ENCODE measurements at regions not wholly inside any gene's neighbourhood (a gene's known extent, or its start where the extent isn't known, plus 50 kb on each side); places are given as distances from the start of the nearest gene placed in this dataset.
"Not testable (repeated sequence)": the region's sequence is repeated elsewhere in the genome, so short reads cannot be mapped to it uniquely, and the experiment has no call there.

- Mint-ChIP-seq H3K9me3 (no peaks in the 10 kb centered on the region), H3K36me3 (ENCODE audit: low read depth) (no peaks in the 10 kb centered on the region), H3K27ac (no peak overlapping the region), H3K27me3 (ENCODE audit: low read depth) (no peaks in the 10 kb centered on the region), H3K4me1 (ENCODE audit: low read depth) (no peaks in the 10 kb centered on the region), H3K4me3 (no peak overlapping the region)
- DNase-seq, result no peak
- CTCF ChIA-PET, result no interaction called here
- intact Hi-C loops (cut with micrococcal nuclease), result no loop called here
These were observed 812.7 kb upstream of the ADAMTS5 start for GRCh38 chr21:27779606-27780005.

- no peak for DNase-seq
- Mint-ChIP-seq H3K9me3 (no peaks in the 10 kb centered on the region), H3K4me3 (no peak overlapping the region), H3K36me3 (ENCODE audit: low read depth) (no peaks in the 10 kb centered on the region), H3K27me3 (ENCODE audit: low read depth) (no peaks in the 10 kb centered on the region), H3K4me1 (ENCODE audit: low read depth) (no peaks in the 10 kb centered on the region), H3K27ac (no peak overlapping the region)
- CTCF ChIA-PET, result no interaction called here
- intact Hi-C loops (cut with micrococcal nuclease), result no loop called here
These were observed 810.2 kb upstream of the ADAMTS5 start for GRCh38 chr21:27776925-27777553.

GRCh38 chr21:27772816-27773215 is 805.9 kb upstream of the ADAMTS5 start:
- H3K4me3 Mint-ChIP-seq, result no peak overlapping the region
- H3K36me3 Mint-ChIP-seq (ENCODE audit: low read depth), result no peaks in the 10 kb centered on the region
- H3K27me3 Mint-ChIP-seq (ENCODE audit: low read depth), result no peaks in the 10 kb centered on the region
- no peak overlapping the region for H3K27ac Mint-ChIP-seq
- no peaks in the 10 kb centered on the region for H3K4me1 Mint-ChIP-seq (ENCODE audit: low read depth)
- CTCF ChIA-PET, result no interaction called here
- DNase-seq, result no peak
- intact Hi-C loops (cut with micrococcal nuclease), result no loop called here
- H3K9me3 Mint-ChIP-seq, result no peaks in the 10 kb centered on the region

GRCh38 chr21:27771938-27772483 is 805.1 kb upstream of the ADAMTS5 start:
- Mint-ChIP-seq H3K27me3 (ENCODE audit: low read depth) (no peaks in the 10 kb centered on the region), H3K9me3 (no peaks in the 10 kb centered on the region), H3K27ac (no peak overlapping the region), H3K4me3 (no peak overlapping the region), H3K4me1 (ENCODE audit: low read depth) (no peaks in the 10 kb centered on the region), H3K36me3 (ENCODE audit: low read depth) (no peaks in the 10 kb centered on the region)
- intact Hi-C loops (cut with micrococcal nuclease), result no loop called here
- DNase-seq, result no peak
- CTCF ChIA-PET, result no interaction called here

DNA sequence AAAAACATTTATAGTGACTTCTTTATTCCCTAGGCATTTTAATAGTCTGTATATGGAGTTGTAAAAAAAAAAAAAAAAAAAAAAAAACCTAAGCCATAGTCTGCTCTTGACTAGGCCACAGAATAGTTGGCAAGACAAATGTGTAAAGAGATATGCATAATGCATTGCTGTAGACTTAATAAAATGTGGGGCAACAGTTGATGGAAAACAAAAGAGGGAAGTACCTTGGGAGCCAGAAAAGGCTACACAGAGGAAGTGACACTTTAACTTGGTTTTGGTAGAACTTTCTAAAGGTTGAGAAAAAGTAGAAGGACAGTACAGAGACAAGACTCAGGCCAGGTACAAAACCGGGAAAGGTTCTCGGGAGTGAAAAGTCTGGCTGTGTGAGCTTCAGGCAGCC is 802.9 kb upstream of the ADAMTS5 start:
- Mint-ChIP-seq H3K4me3 (no peak overlapping the region), H3K27ac (no peak overlapping the region), H3K36me3 (ENCODE audit: low read depth) (no peaks in the 10 kb centered on the region), H3K4me1 (ENCODE audit: low read depth) (no peaks in the 10 kb centered on the region), H3K27me3 (ENCODE audit: low read depth) (no peaks in the 10 kb centered on the region), H3K9me3 (no peaks in the 10 kb centered on the region)
- CTCF ChIA-PET, result no interaction called here
- DNase-seq, result no peak
- intact Hi-C loops (cut with micrococcal nuclease), result no loop called here

DNA sequence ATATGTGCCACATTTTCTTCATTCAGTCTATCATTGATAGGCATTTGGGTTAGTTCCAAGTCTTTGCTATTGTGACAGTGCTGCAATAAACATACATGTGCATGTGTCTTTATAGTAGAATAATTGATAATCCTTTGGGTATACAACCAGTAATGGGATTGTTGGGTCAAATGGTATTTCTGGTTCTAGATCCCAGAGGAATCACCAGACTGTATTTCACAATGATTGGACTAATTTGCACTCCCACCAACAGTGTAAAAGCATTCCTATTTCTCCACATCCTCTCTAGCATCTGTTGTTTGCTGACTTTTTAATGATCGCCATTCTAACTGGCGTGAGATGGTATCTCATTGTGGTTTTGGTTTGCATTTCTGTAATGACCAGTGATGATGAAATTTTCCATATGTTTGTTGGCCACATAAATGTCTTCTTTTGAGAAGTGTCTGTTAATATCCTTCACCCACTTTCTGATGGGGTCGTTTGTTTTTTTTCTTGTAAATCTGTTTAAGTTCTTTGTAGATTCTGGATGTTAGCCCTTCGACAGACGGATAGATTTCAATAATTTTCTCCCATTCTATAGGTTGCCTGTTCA is 801.3 kb upstream of the ADAMTS5 start:
- CTCF ChIA-PET; H3K4me3 Mint-ChIP-seq; H3K27ac Mint-ChIP-seq; intact Hi-C loops (cut with micrococcal nuclease); H3K27me3 Mint-ChIP-seq (ENCODE audit: low read depth); H3K36me3 Mint-ChIP-seq (ENCODE audit: low read depth); DNase-seq; H3K9me3 Mint-ChIP-seq; H3K4me1 Mint-ChIP-seq (ENCODE audit: low read depth): not testable (repeated sequence)

DNA sequence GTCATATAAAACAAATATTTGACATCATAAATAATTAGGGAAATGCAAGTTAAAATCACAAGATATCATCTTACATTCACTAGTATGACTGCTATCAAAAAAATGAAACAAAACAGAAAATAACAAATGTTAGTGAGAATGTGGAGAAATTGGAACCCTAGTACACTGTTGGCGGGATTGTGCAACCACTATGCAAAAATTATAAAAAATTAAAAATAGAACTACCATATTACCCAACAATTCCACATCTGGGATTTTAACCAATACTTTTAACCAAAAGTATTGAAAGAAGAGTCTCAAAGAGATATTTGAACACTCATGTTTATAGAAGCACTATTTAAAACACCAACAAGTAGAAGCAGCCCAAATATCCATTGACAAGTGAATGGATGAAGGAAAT is 797.2 kb upstream of the ADAMTS5 start:
- Mint-ChIP-seq H3K36me3 (ENCODE audit: low read depth) (no peaks in the 10 kb centered on the region), H3K27me3 (ENCODE audit: low read depth) (peaks cover 2% of the 10 kb centered on the region), H3K4me3 (no peak overlapping the region), H3K27ac (no peak overlapping the region), H3K9me3 (peaks cover 5% of the 10 kb centered on the region), H3K4me1 (ENCODE audit: low read depth) (no peaks in the 10 kb centered on the region)
- intact Hi-C loops (cut with micrococcal nuclease), result no loop called here
- DNase-seq, result no peak
- CTCF ChIA-PET, result no interaction called here

GRCh38 chr21:27761623-27762022 is 794.7 kb upstream of the ADAMTS5 start:
- H3K27me3 Mint-ChIP-seq (ENCODE audit: low read depth), result peaks cover 2% of the 10 kb centered on the region
- H3K9me3 Mint-ChIP-seq, result peaks cover 5% of the 10 kb centered on the region
- no peak overlapping the region for H3K27ac Mint-ChIP-seq
- H3K36me3 Mint-ChIP-seq (ENCODE audit: low read depth), result no peaks in the 10 kb centered on the region
- H3K4me1 Mint-ChIP-seq (ENCODE audit: low read depth), result no peaks in the 10 kb centered on the region
- no peak overlapping the region for H3K4me3 Mint-ChIP-seq
- DNase-seq, result no peak
- CTCF ChIA-PET, result no interaction called here
- intact Hi-C loops (cut with micrococcal nuclease), result no loop called here

DNA sequence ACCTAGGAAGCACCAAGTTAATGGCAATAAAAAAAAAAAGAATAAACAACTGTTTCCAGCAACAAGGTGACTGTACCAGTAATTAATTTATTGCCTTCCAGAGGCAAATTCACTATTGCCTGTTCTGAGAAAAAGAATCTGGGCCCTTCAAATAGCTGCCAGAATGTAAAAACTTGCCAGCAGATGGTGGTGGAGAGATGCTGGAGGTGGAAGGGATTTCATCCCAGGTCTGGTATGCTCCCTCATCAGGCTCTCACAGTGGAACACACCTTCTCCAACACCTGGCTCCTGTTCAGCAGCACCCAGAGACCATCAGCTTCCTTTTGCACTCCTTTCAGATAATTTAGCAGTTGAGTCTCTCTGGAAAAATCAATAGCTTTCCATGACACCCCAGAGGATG is 792.9 kb upstream of the ADAMTS5 start:
- H3K4me1 Mint-ChIP-seq (ENCODE audit: low read depth), result no peaks in the 10 kb centered on the region
- H3K9me3 Mint-ChIP-seq, result peaks cover 5% of the 10 kb centered on the region
- intact Hi-C loops (cut with micrococcal nuclease), result loop anchor here (1.0 kb wide), 1 partner anchor 985 kb away; no protein-coding TSS in a partner anchor
- H3K27me3 Mint-ChIP-seq (ENCODE audit: low read depth), result peaks cover 2% of the 10 kb centered on the region
- no peak overlapping the region for H3K27ac Mint-ChIP-seq
- no peak for DNase-seq
- H3K4me3 Mint-ChIP-seq, result no peak overlapping the region
- CTCF ChIA-PET, result interaction anchor here (0.6 kb wide), 1 partner anchor 963 kb away, joined by 6 read pairs; no protein-coding TSS in a partner anchor
- H3K36me3 Mint-ChIP-seq (ENCODE audit: low read depth), result no peaks in the 10 kb centered on the region

DNA sequence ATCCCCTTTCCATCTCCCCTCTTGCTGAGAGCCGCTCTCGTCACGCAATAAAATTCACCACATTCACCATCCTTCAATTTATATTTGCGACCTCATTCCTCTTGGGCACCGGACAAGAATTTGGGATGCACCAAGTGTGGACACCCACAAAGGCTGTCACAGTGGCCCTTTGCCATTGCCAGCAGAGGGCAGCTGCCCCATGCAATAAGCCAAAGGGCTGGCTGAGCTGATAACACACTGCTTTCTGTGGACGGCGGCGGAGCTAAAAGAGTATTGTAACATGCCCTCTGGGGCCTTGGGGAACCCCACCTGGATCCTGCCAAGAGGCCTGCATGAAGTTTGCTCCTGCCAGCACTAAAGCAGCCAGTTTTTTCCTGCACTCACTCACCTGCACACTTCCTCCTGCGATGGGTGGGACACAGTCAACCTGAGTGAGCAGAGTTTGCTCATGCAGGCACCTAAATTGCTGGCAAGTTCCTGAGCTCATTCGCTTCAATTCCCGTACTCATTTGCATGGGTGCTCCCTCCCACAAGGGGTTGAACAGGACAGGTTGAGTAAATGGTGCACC is 792.3 kb upstream of the ADAMTS5 start:
- Mint-ChIP-seq H3K27ac (no peak overlapping the region), H3K36me3 (ENCODE audit: low read depth) (no peaks in the 10 kb centered on the region), H3K9me3 (peaks cover 5% of the 10 kb centered on the region), H3K4me3 (no peak overlapping the region), H3K4me1 (ENCODE audit: low read depth) (no peaks in the 10 kb centered on the region), H3K27me3 (ENCODE audit: low read depth) (peaks cover 2% of the 10 kb centered on the region)
- DNase-seq, result no peak
- CTCF ChIA-PET, result interaction anchor here (0.6 kb wide), 1 partner anchor 962 kb away, joined by 6 read pairs; no protein-coding TSS in a partner anchor
- intact Hi-C loops (cut with micrococcal nuclease), result loop anchor here (1.0 kb wide), 1 partner anchor 986 kb away; no protein-coding TSS in a partner anchor

- no peaks in the 10 kb centered on the region for H3K36me3 Mint-ChIP-seq (ENCODE audit: low read depth)
- peaks cover 5% of the 10 kb centered on the region for H3K9me3 Mint-ChIP-seq
- H3K4me3 Mint-ChIP-seq, result no peak overlapping the region
- intact Hi-C loops (cut with micrococcal nuclease), result no loop called here
- H3K4me1 Mint-ChIP-seq (ENCODE audit: low read depth), result no peaks in the 10 kb centered on the region
- DNase-seq, result no peak
- CTCF ChIA-PET, result interaction anchor here (0.7 kb wide), 1 partner anchor 34 kb away, joined by 3 read pairs; no protein-coding TSS in a partner anchor
- H3K27ac Mint-ChIP-seq, result no peak overlapping the region
- peaks cover 2% of the 10 kb centered on the region for H3K27me3 Mint-ChIP-seq (ENCODE audit: low read depth)
These were observed 789.3 kb upstream of the ADAMTS5 start for GRCh38 chr21:27756191-27756590.

GRCh38 chr21:27743971-27744564 is 777.2 kb upstream of the ADAMTS5 start:
- Mint-ChIP-seq H3K4me1 (ENCODE audit: low read depth) (no peaks in the 10 kb centered on the region), H3K27me3 (ENCODE audit: low read depth) (peaks cover 3% of the 10 kb centered on the region), H3K4me3 (no peak overlapping the region), H3K27ac (no peak overlapping the region), H3K36me3 (ENCODE audit: low read depth) (no peaks in the 10 kb centered on the region), H3K9me3 (peaks cover 8% of the 10 kb centered on the region)
- DNase-seq, result no peak
- intact Hi-C loops (cut with micrococcal nuclease), result no loop called here
- CTCF ChIA-PET, result no interaction called here

Data from activated naive CD4-positive, alpha-beta T cell treated with anti-CD3 and anti-CD28 coated beads for 36 hours (primary cell).